ENCODE measurements at regions not wholly inside any gene's neighbourhood (a gene's known extent, or its start where the extent isn't known, plus 50 kb on each side); places are given as distances from the start of the nearest gene placed in this dataset.

DNA sequence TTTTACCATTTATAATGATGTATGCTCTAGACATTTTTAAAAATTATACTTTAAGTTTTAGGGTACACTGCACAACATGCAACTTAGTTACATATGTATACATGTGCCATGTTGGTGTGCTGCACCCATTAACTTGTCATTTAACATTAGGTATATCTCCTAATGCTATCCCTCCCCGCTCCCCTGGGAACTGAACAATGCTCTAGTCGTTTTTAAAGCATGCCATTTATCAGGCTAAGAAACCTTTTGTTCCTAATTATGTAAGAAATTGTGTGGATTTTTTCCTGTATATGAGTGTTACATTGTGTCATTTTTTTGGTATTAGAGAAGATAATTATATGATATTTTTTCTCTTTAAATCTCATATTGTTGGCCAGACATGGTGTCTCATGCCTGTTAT is 72.8 kb upstream of the SGCD start:
- Histone ChIP-seq H3K36me3 (ENCODE audit: insufficient read depth, low read length) (no peaks in the 10 kb centered on the region), H3K4me1 (ENCODE audit: insufficient read depth, low read length) (no peaks in the 10 kb centered on the region), H3K27me3 (ENCODE audit: insufficient read depth, low read length, poor library complexity) (no peaks in the 10 kb centered on the region), H3K79me2 (ENCODE audit: insufficient read depth, low read length) (no peaks in the 10 kb centered on the region), H3K27ac (ENCODE audit: low read length) (no peak overlapping the region), H4K20me1 (ENCODE audit: insufficient read depth, low read length) (no peaks in the 10 kb centered on the region), H3K4me2 (ENCODE audit: insufficient read depth, low read length) (no peak overlapping the region), H2AFZ (ENCODE audit: low read depth, low read length) (no peak overlapping the region), H3K4me3 (ENCODE audit: low read depth in 1 of 2, low read length in 2 of 2) (no peak overlapping the region), H3K9me3 (ENCODE audit: insufficient read depth, low read length, severe bottlenecking) (no peaks in the 10 kb centered on the region), H3K9ac (ENCODE audit: low read depth, low read length) (no peak overlapping the region)
- ATAC-seq (ENCODE audit: insufficient read depth, low read depth): no peak
- TF ChIP-seq, protein P1, sequence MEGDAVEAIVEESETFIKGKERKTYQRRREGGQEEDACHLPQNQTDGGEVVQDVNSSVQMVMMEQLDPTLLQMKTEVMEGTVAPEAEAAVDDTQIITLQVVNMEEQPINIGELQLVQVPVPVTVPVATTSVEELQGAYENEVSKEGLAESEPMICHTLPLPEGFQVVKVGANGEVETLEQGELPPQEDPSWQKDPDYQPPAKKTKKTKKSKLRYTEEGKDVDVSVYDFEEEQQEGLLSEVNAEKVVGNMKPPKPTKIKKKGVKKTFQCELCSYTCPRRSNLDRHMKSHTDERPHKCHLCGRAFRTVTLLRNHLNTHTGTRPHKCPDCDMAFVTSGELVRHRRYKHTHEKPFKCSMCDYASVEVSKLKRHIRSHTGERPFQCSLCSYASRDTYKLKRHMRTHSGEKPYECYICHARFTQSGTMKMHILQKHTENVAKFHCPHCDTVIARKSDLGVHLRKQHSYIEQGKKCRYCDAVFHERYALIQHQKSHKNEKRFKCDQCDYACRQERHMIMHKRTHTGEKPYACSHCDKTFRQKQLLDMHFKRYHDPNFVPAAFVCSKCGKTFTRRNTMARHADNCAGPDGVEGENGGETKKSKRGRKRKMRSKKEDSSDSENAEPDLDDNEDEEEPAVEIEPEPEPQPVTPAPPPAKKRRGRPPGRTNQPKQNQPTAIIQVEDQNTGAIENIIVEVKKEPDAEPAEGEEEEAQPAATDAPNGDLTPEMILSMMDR (IDR thresholded peaks at IDR 0.05; ENCODE audit: borderline replicate concordance, extremely low read depth, low read length, poor library complexity, severe bottlenecking): no peak
- TF ChIP-seq EZH2 (IDR thresholded peaks at IDR 0.05; ENCODE audit: borderline replicate concordance, low read depth, low read length, severe bottlenecking): no peak
- no peak for DNase-seq

DNA sequence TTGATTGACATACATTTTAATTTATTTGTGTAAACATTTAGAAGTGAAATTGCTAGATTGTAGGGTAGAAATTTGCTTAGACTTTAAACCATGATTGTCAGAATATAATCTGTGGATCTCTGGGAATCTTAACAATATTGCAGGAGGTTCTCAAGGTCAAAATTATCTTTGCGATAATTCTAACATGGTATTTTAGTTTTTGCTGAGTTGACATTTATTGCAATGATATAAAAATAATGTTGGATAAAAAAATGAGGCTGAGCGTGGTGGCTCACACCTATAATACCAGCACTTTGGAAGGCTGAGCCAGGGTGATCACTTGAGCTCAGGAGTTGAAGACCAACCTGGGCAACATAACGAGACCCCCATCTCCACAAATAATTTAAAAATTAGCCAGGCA is 70.3 kb upstream of the SGCD start:
- TF ChIP-seq EZH2 (IDR thresholded peaks at IDR 0.05; ENCODE audit: borderline replicate concordance, low read depth, low read length, severe bottlenecking): no peak
- TF ChIP-seq, protein P1 (IDR thresholded peaks at IDR 0.05; ENCODE audit: borderline replicate concordance, extremely low read depth, low read length, poor library complexity, severe bottlenecking): no peak
- no peak overlapping the region for H3K27ac ChIP-seq (ENCODE audit: low read length)
- ATAC-seq (ENCODE audit: insufficient read depth, low read depth) (no peak), DNase-seq (no peak)
- no peaks in the 10 kb centered on the region for H3K9me3 ChIP-seq (ENCODE audit: insufficient read depth, low read length, severe bottlenecking)
- no peaks in the 10 kb centered on the region for H4K20me1 ChIP-seq (ENCODE audit: insufficient read depth, low read length)
- no peak overlapping the region for H3K4me2 ChIP-seq (ENCODE audit: insufficient read depth, low read length)
- no peaks in the 10 kb centered on the region for H3K27me3 ChIP-seq (ENCODE audit: insufficient read depth, low read length, poor library complexity)
- H3K79me2 ChIP-seq (ENCODE audit: insufficient read depth, low read length): no peaks in the 10 kb centered on the region
- H3K36me3 ChIP-seq (ENCODE audit: insufficient read depth, low read length): no peaks in the 10 kb centered on the region
- no peaks in the 10 kb centered on the region for H3K4me1 ChIP-seq (ENCODE audit: insufficient read depth, low read length)
- H3K4me3 ChIP-seq (ENCODE audit: low read depth in 1 of 2, low read length in 2 of 2): no peak overlapping the region
- no peak overlapping the region for H2AFZ ChIP-seq (ENCODE audit: low read depth, low read length)
- H3K9ac ChIP-seq (ENCODE audit: low read depth, low read length): no peak overlapping the region

GRCh38 chr5:156258934-156259333 is 68.0 kb upstream of the SGCD start:
- no peaks in the 10 kb centered on the region for H3K79me2 ChIP-seq (ENCODE audit: insufficient read depth, low read length)
- H3K27ac ChIP-seq (ENCODE audit: low read length): no peak overlapping the region
- no peaks in the 10 kb centered on the region for H3K4me1 ChIP-seq (ENCODE audit: insufficient read depth, low read length)
- H3K4me3 ChIP-seq (ENCODE audit: low read depth in 1 of 2, low read length in 2 of 2): no peak overlapping the region
- no peak overlapping the region for H2AFZ ChIP-seq (ENCODE audit: low read depth, low read length)
- no peaks in the 10 kb centered on the region for H3K27me3 ChIP-seq (ENCODE audit: insufficient read depth, low read length, poor library complexity)
- no peaks in the 10 kb centered on the region for H4K20me1 ChIP-seq (ENCODE audit: insufficient read depth, low read length)
- no peaks in the 10 kb centered on the region for H3K9me3 ChIP-seq (ENCODE audit: insufficient read depth, low read length, severe bottlenecking)
- TF ChIP-seq, protein P1 (IDR thresholded peaks at IDR 0.05; ENCODE audit: borderline replicate concordance, extremely low read depth, low read length, poor library complexity, severe bottlenecking): no peak
- no peak for TF ChIP-seq EZH2 (IDR thresholded peaks at IDR 0.05; ENCODE audit: borderline replicate concordance, low read depth, low read length, severe bottlenecking)
- ATAC-seq (ENCODE audit: insufficient read depth, low read depth) (no peak), DNase-seq (no peak)
- H3K36me3 ChIP-seq (ENCODE audit: insufficient read depth, low read length): no peaks in the 10 kb centered on the region
- H3K9ac ChIP-seq (ENCODE audit: low read depth, low read length): no peak overlapping the region
- H3K4me2 ChIP-seq (ENCODE audit: insufficient read depth, low read length): no peak overlapping the region

DNA sequence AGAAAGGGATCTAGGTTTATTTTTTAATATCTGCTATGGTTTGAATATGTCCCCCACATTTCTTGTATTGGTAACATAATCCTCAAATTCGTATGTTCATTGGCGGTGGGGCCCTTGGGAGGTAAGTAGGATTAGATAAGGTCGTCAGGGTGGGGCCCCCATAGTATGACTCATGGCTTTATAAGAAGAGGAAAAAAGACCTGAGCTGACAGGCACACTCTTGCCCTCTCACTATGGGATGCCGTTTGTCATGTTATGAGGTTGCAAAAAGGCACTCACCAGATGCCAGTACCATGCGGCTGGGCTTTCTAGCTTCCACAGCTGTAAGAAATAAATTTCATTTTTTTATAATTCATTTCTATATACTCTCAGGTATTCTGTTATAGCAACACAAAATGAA is 67.3 kb upstream of the SGCD start:
- no peak overlapping the region for H3K27ac ChIP-seq (ENCODE audit: low read length)
- ATAC-seq (ENCODE audit: insufficient read depth, low read depth) (no peak), DNase-seq (no peak)
- no peak overlapping the region for H3K4me3 ChIP-seq (ENCODE audit: low read depth in 1 of 2, low read length in 2 of 2)
- H3K27me3 ChIP-seq (ENCODE audit: insufficient read depth, low read length, poor library complexity): no peaks in the 10 kb centered on the region
- TF ChIP-seq, protein P1 (IDR thresholded peaks at IDR 0.05; ENCODE audit: borderline replicate concordance, extremely low read depth, low read length, poor library complexity, severe bottlenecking): no peak
- TF ChIP-seq EZH2 (IDR thresholded peaks at IDR 0.05; ENCODE audit: borderline replicate concordance, low read depth, low read length, severe bottlenecking): no peak
- no peak overlapping the region for H3K9ac ChIP-seq (ENCODE audit: low read depth, low read length)
- no peaks in the 10 kb centered on the region for H3K4me1 ChIP-seq (ENCODE audit: insufficient read depth, low read length)
- H2AFZ ChIP-seq (ENCODE audit: low read depth, low read length): no peak overlapping the region
- no peak overlapping the region for H3K4me2 ChIP-seq (ENCODE audit: insufficient read depth, low read length)
- no peaks in the 10 kb centered on the region for H3K36me3 ChIP-seq (ENCODE audit: insufficient read depth, low read length)
- H4K20me1 ChIP-seq (ENCODE audit: insufficient read depth, low read length): no peaks in the 10 kb centered on the region
- no peaks in the 10 kb centered on the region for H3K9me3 ChIP-seq (ENCODE audit: insufficient read depth, low read length, severe bottlenecking)
- H3K79me2 ChIP-seq (ENCODE audit: insufficient read depth, low read length): no peaks in the 10 kb centered on the region

Measured in DND-41 (cell line).